RWPE2 (cell line): ENCODE measurements at regions not wholly inside any gene's neighbourhood (a gene's known extent, or its start where the extent isn't known, plus 50 kb on each side); places are given as distances from the start of the nearest gene placed in this dataset.

Experiments used
- ATAC-seq: fragments of 200-7000 bp; cut with Tn5 transposase; 3 replicates; pipeline ENCODE4 v1.9.1; 2021; ENCODE audit warnings: low read depth
- DNase-seq: peaks from one replicate; pipeline ENCODE4 v3.0.0-alpha.2; 2020; ENCODE audit warnings: low spot score
- H3K27ac ChIP-seq: fragments of 450-650 bp; 2 replicates; pipeline ENCODE4 v1.5.1; 2017; ENCODE audit warnings: mild to moderate bottlenecking; ENCODE audit not compliant: poor library complexity, severe bottlenecking
- H3K27me3 ChIP-seq: fragments of 250-450 bp; sonication (Bioruptor Pico); 2 replicates; pipeline ENCODE4 v1.5.1; 2021; ENCODE audit warnings: mild to moderate bottlenecking, moderate library complexity; ENCODE audit not compliant: insufficient read depth, poor library complexity, severe bottlenecking
- H3K36me3 ChIP-seq: fragments of 250-450 bp; sonication (Bioruptor Pico); 2 replicates; pipeline ENCODE4 v1.5.1; 2020; ENCODE audit warnings: low read depth, mild to moderate bottlenecking, moderate library complexity
- H3K4me1 ChIP-seq: fragments of 250-450 bp; sonication (Bioruptor Pico); 2 replicates; pipeline ENCODE4 v1.5.1; 2021; ENCODE audit warnings: mild to moderate bottlenecking, moderate library complexity; ENCODE audit not compliant: insufficient read depth, poor library complexity, severe bottlenecking
- H3K4me3 ChIP-seq: fragments of 250-450 bp; sonication (Bioruptor Pico); 2 replicates; pipeline ENCODE4 v1.5.1; 2021; ENCODE audit warnings: mild to moderate bottlenecking, moderate library complexity; ENCODE audit not compliant: severe bottlenecking
- H3K9me3 ChIP-seq: fragments of 250-450 bp; sonication (Bioruptor Pico); 2 replicates; pipeline ENCODE4 v1.5.1; 2021; ENCODE audit warnings: mild to moderate bottlenecking, moderate library complexity; ENCODE audit not compliant: severe bottlenecking
- TF ChIP-seq, protein P1 (sequence below): fragments of 450-650 bp; IDR thresholded peaks from one replicate; pipeline ENCODE4 v1.5.1; 2017; ENCODE audit warnings: mild to moderate bottlenecking, moderate library complexity; ENCODE audit not compliant: poor library complexity, severe bottlenecking

DNA sequence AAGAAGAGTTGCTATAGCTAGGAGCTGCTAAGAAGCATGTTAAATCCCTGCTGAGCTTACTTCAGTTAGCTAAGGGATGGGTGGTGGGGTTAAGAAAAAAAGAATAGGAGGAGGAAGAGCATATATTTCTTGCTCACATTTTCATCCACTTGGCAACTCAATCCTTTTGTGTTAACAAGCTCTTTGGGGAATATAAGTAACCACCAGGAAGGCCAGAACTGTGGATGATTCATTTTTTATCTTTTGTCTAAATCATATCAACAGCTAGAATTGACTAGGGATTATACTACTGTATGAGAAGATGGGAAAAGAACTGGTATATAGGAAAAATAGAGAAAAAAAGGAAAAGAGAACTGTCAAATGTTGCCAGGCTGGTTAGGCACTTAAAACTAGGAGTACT is 555.3 kb upstream of the ARRDC3 start:
- Histone ChIP-seq H3K9me3 (no peaks in the 10 kb centered on the region), H3K4me3 (no peak overlapping the region), H3K27me3 (no peaks in the 10 kb centered on the region), H3K27ac (no peak overlapping the region), H3K36me3 (no peaks in the 10 kb centered on the region), H3K4me1 (no peaks in the 10 kb centered on the region)
- no peak for DNase-seq
- ATAC-seq = no peak
- TF ChIP-seq, protein P1, sequence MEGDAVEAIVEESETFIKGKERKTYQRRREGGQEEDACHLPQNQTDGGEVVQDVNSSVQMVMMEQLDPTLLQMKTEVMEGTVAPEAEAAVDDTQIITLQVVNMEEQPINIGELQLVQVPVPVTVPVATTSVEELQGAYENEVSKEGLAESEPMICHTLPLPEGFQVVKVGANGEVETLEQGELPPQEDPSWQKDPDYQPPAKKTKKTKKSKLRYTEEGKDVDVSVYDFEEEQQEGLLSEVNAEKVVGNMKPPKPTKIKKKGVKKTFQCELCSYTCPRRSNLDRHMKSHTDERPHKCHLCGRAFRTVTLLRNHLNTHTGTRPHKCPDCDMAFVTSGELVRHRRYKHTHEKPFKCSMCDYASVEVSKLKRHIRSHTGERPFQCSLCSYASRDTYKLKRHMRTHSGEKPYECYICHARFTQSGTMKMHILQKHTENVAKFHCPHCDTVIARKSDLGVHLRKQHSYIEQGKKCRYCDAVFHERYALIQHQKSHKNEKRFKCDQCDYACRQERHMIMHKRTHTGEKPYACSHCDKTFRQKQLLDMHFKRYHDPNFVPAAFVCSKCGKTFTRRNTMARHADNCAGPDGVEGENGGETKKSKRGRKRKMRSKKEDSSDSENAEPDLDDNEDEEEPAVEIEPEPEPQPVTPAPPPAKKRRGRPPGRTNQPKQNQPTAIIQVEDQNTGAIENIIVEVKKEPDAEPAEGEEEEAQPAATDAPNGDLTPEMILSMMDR = no peak

DNA sequence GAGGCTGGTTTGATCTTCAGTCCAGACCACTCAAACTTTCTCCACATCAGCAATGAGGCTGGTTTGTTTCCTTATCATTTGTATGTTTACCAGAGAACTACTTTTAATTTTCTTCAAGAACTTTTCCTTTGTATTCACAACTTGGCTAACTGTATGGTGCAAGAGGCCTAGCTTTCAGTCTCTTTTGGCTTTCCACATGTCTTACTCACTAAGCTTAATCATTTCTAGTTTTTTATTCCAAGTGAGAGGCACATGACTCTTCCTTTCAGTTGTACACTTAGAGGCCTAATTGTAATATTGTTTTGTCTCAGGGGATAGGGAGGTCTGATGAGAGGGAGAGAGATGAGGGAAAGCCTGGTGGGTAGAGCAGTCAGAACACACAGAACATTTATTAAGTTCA is 554.0 kb upstream of the ARRDC3 start:
- Histone ChIP-seq H3K27me3 (no peaks in the 10 kb centered on the region), H3K27ac (no peak overlapping the region), H3K4me1 (no peaks in the 10 kb centered on the region), H3K9me3 (no peaks in the 10 kb centered on the region), H3K36me3 (no peaks in the 10 kb centered on the region), H3K4me3 (no peak overlapping the region)
- DNase-seq (no peak), ATAC-seq (no peak)
- TF ChIP-seq, protein P1 = no peak

DNA sequence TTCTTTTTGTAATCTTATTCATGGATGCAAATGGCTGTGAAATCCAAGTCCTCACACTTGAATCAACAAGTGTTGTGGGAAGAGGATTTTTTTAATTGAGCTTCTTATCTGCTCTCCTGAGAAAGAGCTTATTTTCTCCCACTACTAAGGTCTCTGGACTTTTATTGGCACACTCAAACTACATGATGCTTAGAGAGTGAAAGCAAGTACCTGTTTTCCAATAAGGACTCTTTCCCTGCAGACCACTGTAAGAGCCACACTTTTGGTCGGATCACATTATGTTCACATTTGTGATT is 546.4 kb upstream of the ARRDC3 start:
- TF ChIP-seq, protein P1 = peak; percentile 71
- H3K4me1 ChIP-seq = peaks cover 4% of the 10 kb centered on the region
- H3K27ac ChIP-seq = no peak overlapping the region
- ATAC-seq = no peak; the same call in 2 of the 3 replicates
- H3K27me3 ChIP-seq = peaks cover 15% of the 10 kb centered on the region
- H3K9me3 ChIP-seq = no peaks in the 10 kb centered on the region
- no peak for DNase-seq
- no peak overlapping the region for H3K4me3 ChIP-seq
- no peaks in the 10 kb centered on the region for H3K36me3 ChIP-seq

DNA sequence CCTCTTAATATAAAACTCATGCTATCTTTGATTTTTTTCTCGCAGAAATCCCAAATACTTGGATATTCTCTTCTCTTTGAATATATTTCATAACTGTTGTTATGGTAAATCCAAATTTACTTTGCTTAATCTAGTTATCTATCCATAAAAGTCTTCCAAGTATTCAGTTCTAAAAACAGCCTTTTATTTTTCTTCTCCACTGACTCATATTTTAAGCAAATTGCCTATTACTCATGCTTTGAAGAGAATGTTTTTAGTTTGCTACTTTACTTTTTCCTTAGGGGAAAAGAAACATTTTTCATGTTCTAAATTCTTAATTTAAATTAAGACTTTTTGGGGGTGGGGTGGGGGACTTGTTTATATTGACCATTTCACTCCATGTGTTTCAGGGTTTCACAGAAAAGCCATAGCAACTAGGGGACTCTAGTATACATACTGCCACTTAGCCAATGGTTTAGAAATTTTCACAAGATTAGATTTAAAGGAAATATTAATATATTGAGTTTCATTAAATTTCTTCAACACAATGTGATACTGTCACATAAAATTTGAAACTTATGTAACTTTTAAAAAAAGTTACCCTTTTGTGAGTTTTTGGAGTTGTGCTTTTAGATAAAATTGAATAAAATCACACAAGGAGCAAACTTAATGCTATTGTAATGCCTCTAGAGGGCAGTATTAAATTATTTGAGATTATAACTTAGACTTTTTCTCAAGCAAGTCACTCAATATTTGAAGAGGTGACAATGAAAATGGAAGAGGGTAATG is 545.8 kb upstream of the ARRDC3 start:
- ATAC-seq = peak; percentile 51; the same call in 2 of the 3 replicates
- peaks cover 4% of the 10 kb centered on the region for H3K4me1 ChIP-seq
- no peaks in the 10 kb centered on the region for H3K36me3 ChIP-seq
- peaks cover 15% of the 10 kb centered on the region for H3K27me3 ChIP-seq
- no peaks in the 10 kb centered on the region for H3K9me3 ChIP-seq
- H3K27ac ChIP-seq = no peak overlapping the region
- no peak for DNase-seq
- TF ChIP-seq, protein P1 = peak; percentile 91
- H3K4me3 ChIP-seq = no peak overlapping the region

DNA sequence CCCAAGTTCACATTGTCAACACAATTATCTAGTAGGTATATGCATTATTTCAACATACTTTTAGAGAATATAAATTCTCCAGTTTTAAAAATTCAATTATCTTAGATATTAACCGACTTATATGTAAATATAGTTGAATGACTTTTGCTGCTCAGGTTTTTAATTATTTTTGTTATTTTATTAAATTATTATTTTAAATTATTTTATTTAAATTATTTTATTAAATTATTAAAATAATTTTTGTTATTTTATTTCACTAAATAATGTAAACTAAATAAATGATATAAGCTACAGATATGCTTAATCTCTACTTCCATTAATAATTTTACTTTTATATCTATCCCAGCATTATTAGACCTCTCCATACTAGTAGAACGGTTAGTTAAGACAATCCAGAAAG is 544.3 kb upstream of the ARRDC3 start:
- TF ChIP-seq, protein P1 = no peak
- peaks cover 4% of the 10 kb centered on the region for H3K4me1 ChIP-seq
- ATAC-seq (no peak), DNase-seq (no peak)
- H3K27me3 ChIP-seq = peaks cover 18% of the 10 kb centered on the region
- no peak overlapping the region for H3K4me3 ChIP-seq
- no peak overlapping the region for H3K27ac ChIP-seq
- no peaks in the 10 kb centered on the region for H3K9me3 ChIP-seq
- H3K36me3 ChIP-seq = no peaks in the 10 kb centered on the region
